ENCODE measurements at regions not wholly inside any gene's neighbourhood (a gene's known extent, or its start where the extent isn't known, plus 50 kb on each side); places are given as distances from the start of the nearest gene placed in this dataset.

- TF ChIP-seq EZH2phosphoT487 (IDR thresholded peaks at IDR 0.05; ENCODE audit: borderline replicate concordance, low read length): no peak
- TF ChIP-seq CTCF (conservative IDR thresholded peaks at IDR 0.05; ENCODE audit: low read depth, low read length): no peak
- no peak for TF ChIP-seq EZH2 (IDR thresholded peaks at IDR 0.05; ENCODE audit: low read length, unreplicated experiment)
Observed at GRCh38 chr7:136251826-136252225, 274.7 kb upstream of the MTPN start.
